Astrocyte (in vitro differentiated cells and primary cell): ENCODE measurements at regions not wholly inside any gene's neighbourhood (a gene's known extent, or its start where the extent isn't known, plus 50 kb on each side); places are given as distances from the start of the nearest gene placed in this dataset.

Experiments
- DNase-seq: peaks from one replicate; pipeline ENCODE4 v3.0.0-alpha.2; 2010; ENCODE audit warnings: low read depth
- FAIRE-seq: peaks from 2 replicates; lab custom pipeline; 2011; peaks lifted over from hg19 to GRCh38; lab: Jason Lieb, UNC
- H2AFZ ChIP-seq: 2 replicates; pipeline ENCODE4 v1.6.0; 2012; ENCODE audit warnings: low read depth, low read length, inconsistent platforms
- H3K27ac ChIP-seq: 2 replicates; pipeline ENCODE4 v1.5.1; 2011; ENCODE audit warnings: low read depth, low read length, inconsistent platforms
- H3K27me3 ChIP-seq: 2 replicates; pipeline ENCODE4 v1.6.0; 2011; ENCODE audit warnings: low read length, inconsistent platforms; ENCODE audit not compliant: insufficient read depth
- H3K36me3 ChIP-seq: 2 replicates; pipeline ENCODE4 v1.5.1; 2011; ENCODE audit warnings: low read length, inconsistent platforms; ENCODE audit not compliant: insufficient read depth
- H3K4me1 ChIP-seq: 2 replicates; pipeline ENCODE4 v1.5.1; 2011; ENCODE audit warnings: low read length, inconsistent platforms; ENCODE audit not compliant: insufficient read depth
- H3K4me2 ChIP-seq: 2 replicates; pipeline ENCODE4 v1.6.0; 2012; ENCODE audit warnings: low read length, inconsistent platforms
- H3K4me3 ChIP-seq: 2 replicates; pipeline ENCODE4 v1.5.1; 2011; ENCODE audit warnings: low read depth, mild to moderate bottlenecking, low read length, inconsistent platforms; ENCODE audit not compliant: insufficient read depth
- H3K79me2 ChIP-seq: 2 replicates; pipeline ENCODE4 v1.6.0; 2012; ENCODE audit warnings: mild to moderate bottlenecking, low read length, inconsistent platforms; ENCODE audit not compliant: insufficient read depth
- H3K9ac ChIP-seq: 2 replicates; pipeline ENCODE4 v1.6.0; 2012; ENCODE audit warnings: mild to moderate bottlenecking, low read length, inconsistent platforms
- H3K9me3 ChIP-seq: 2 replicates; pipeline ENCODE4 v1.5.1; 2012; ENCODE audit warnings: low read depth, mild to moderate bottlenecking, low read length, inconsistent platforms; ENCODE audit not compliant: insufficient read depth
- H4K20me1 ChIP-seq: 2 replicates; pipeline ENCODE4 v1.6.0; 2012; ENCODE audit warnings: low read length, inconsistent platforms; ENCODE audit not compliant: insufficient read depth
- H3K27ac Mint-ChIP-seq: one replicate; pipeline ENCODE4 v1.8.0; 2021; ENCODE audit warnings: mild to moderate bottlenecking, mixed read lengths; ENCODE audit not compliant: unreplicated experiment
- H3K27me3 Mint-ChIP-seq: one replicate; pipeline ENCODE4 v1.8.0; 2021; ENCODE audit warnings: low read depth, mixed read lengths; ENCODE audit not compliant: unreplicated experiment
- H3K36me3 Mint-ChIP-seq: one replicate; pipeline ENCODE4 v1.8.0; 2021; ENCODE audit warnings: low read depth, mixed read lengths; ENCODE audit not compliant: unreplicated experiment
- H3K4me1 Mint-ChIP-seq: one replicate; pipeline ENCODE4 v1.8.0; 2021; ENCODE audit warnings: low read depth, mixed read lengths; ENCODE audit not compliant: unreplicated experiment
- H3K4me3 Mint-ChIP-seq: one replicate; pipeline ENCODE4 v1.8.0; 2021; ENCODE audit warnings: mild to moderate bottlenecking, moderate library complexity, mixed read lengths; ENCODE audit not compliant: unreplicated experiment
- H3K9me3 Mint-ChIP-seq: one replicate; pipeline ENCODE4 v1.8.0; 2021; ENCODE audit warnings: mild to moderate bottlenecking, mixed read lengths; ENCODE audit not compliant: unreplicated experiment
- EZH2 ChIP-seq: IDR thresholded peaks from 2 replicates; pipeline ENCODE4 v1.6.1; 2012; ENCODE audit warnings: mild to moderate bottlenecking, low read length, inconsistent platforms; ENCODE audit not compliant: insufficient read depth
- TF ChIP-seq, protein P1 (sequence below): IDR thresholded peaks from 2 replicates; pipeline ENCODE4 v1.5.1; 2011; ENCODE audit warnings: low read depth, mild to moderate bottlenecking, inconsistent platforms, low read length, moderate library complexity; ENCODE audit not compliant: insufficient read depth

DNA sequence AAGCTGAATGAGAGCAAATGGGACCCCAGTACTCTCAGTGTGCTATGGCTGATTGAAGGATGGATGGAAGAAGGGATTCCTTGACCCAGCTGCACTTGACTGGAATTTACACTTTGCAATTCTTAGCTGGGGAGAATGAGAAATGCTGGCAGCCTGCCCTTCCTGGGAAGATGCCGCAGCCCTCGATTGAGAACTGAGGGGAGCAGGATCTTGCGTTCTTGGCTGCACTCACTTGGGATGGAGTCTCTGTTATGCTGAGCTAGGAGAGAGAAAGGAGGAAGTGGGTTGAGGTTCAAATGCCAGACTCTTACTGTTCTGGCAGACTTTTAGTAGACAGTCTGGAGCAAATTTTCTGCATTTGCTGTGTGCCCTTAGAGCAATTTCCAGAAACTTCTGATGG is 221.2 kb downstream of the FNDC1 start:
- H3K27me3 Mint-ChIP-seq: peaks cover 18% of the 10 kb centered on the region
- TF ChIP-seq, protein P1, sequence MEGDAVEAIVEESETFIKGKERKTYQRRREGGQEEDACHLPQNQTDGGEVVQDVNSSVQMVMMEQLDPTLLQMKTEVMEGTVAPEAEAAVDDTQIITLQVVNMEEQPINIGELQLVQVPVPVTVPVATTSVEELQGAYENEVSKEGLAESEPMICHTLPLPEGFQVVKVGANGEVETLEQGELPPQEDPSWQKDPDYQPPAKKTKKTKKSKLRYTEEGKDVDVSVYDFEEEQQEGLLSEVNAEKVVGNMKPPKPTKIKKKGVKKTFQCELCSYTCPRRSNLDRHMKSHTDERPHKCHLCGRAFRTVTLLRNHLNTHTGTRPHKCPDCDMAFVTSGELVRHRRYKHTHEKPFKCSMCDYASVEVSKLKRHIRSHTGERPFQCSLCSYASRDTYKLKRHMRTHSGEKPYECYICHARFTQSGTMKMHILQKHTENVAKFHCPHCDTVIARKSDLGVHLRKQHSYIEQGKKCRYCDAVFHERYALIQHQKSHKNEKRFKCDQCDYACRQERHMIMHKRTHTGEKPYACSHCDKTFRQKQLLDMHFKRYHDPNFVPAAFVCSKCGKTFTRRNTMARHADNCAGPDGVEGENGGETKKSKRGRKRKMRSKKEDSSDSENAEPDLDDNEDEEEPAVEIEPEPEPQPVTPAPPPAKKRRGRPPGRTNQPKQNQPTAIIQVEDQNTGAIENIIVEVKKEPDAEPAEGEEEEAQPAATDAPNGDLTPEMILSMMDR: no peak
- TF ChIP-seq EZH2: no peak
- no peak overlapping the region for H2AFZ ChIP-seq
- FAIRE-seq (no peak), DNase-seq (peak; percentile 41)
- H3K27ac ChIP-seq: no peak overlapping the region
- H3K79me2 ChIP-seq: no peaks in the 10 kb centered on the region
- peaks cover 6% of the 10 kb centered on the region for H3K4me1 Mint-ChIP-seq
- peaks cover 1% of the 10 kb centered on the region for H3K9me3 Mint-ChIP-seq
- no peak overlapping the region for H3K4me2 ChIP-seq
- no peaks in the 10 kb centered on the region for H4K20me1 ChIP-seq
- no peaks in the 10 kb centered on the region for H3K9me3 ChIP-seq
- no peaks in the 10 kb centered on the region for H3K27me3 ChIP-seq
- no peaks in the 10 kb centered on the region for H3K36me3 ChIP-seq
- no peak overlapping the region for H3K27ac Mint-ChIP-seq
- no peak overlapping the region for H3K9ac ChIP-seq
- no peak overlapping the region for H3K4me3 ChIP-seq
- no peaks in the 10 kb centered on the region for H3K36me3 Mint-ChIP-seq
- no peaks in the 10 kb centered on the region for H3K4me1 ChIP-seq
- no peak overlapping the region for H3K4me3 Mint-ChIP-seq

- no peak overlapping the region for H3K27ac Mint-ChIP-seq
- peaks cover 6% of the 10 kb centered on the region for H3K4me1 Mint-ChIP-seq
- H3K4me2 ChIP-seq: no peak overlapping the region
- no peaks in the 10 kb centered on the region for H3K36me3 ChIP-seq
- H4K20me1 ChIP-seq: no peaks in the 10 kb centered on the region
- no peak for TF ChIP-seq EZH2
- TF ChIP-seq, protein P1: no peak
- H3K4me3 Mint-ChIP-seq: no peak overlapping the region
- H3K9me3 Mint-ChIP-seq: peaks cover 1% of the 10 kb centered on the region
- H3K9me3 ChIP-seq: no peaks in the 10 kb centered on the region
- no peaks in the 10 kb centered on the region for H3K4me1 ChIP-seq
- no peak for FAIRE-seq
- H3K27me3 Mint-ChIP-seq: peaks cover 14% of the 10 kb centered on the region
- no peak overlapping the region for H3K4me3 ChIP-seq
- H3K79me2 ChIP-seq: no peaks in the 10 kb centered on the region
- no peak for DNase-seq
- no peak overlapping the region for H3K9ac ChIP-seq
- no peaks in the 10 kb centered on the region for H3K36me3 Mint-ChIP-seq
- H3K27me3 ChIP-seq: no peaks in the 10 kb centered on the region
- no peak overlapping the region for H3K27ac ChIP-seq
- H2AFZ ChIP-seq: no peak overlapping the region
These were observed 220.5 kb downstream of the FNDC1 start for GRCh38 chr6:159389695-159390094.

DNA sequence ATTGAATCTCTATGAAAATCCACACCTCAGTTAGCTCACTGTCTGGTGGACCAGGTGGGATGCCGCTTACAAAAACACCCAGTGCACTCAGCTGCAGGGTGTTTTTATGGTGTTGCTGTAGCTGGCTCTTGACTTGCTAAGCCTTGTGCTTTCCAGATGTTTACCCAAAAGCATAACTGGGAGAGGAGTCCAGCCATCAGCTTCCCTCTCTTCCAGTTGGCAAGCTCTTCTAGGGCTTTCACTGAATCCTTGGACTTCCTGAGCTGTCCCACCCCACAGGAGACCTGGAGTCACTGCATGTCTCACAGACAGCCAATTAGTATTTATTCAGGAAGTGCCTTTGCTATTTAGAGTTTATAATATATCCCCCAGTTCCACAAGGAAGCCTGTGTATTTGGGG is 210.9 kb downstream of the FNDC1 start:
- Histone ChIP-seq H2AFZ (no peak overlapping the region), H3K4me3 (no peak overlapping the region), H3K27ac (no peak overlapping the region), H3K4me2 (no peak overlapping the region), H3K79me2 (no peaks in the 10 kb centered on the region), H3K27me3 (no peaks in the 10 kb centered on the region), H4K20me1 (no peaks in the 10 kb centered on the region), H3K9ac (no peak overlapping the region), H3K4me1 (no peaks in the 10 kb centered on the region), H3K36me3 (no peaks in the 10 kb centered on the region), H3K9me3 (no peaks in the 10 kb centered on the region)
- Mint-ChIP-seq H3K4me1 (no peaks in the 10 kb centered on the region), H3K9me3 (peaks cover 4% of the 10 kb centered on the region), H3K4me3 (no peak overlapping the region), H3K36me3 (no peaks in the 10 kb centered on the region), H3K27ac (no peak overlapping the region), H3K27me3 (peaks cover 15% of the 10 kb centered on the region)
- TF ChIP-seq, protein P1: no peak
- TF ChIP-seq EZH2: no peak
- FAIRE-seq (no peak), DNase-seq (no peak)
